ENCODE measurements at regions not wholly inside any gene's neighbourhood (a gene's known extent, or its start where the extent isn't known, plus 50 kb on each side); places are given as distances from the start of the nearest gene placed in this dataset.

GRCh38 chr6:167526465-167527368 is 201.8 kb downstream of the TTLL2 start:
- BruUV-seq (replicated peaks): no TSS peak
- TF ChIP-seq CTCF (conservative IDR thresholded peaks at IDR 0.05; ENCODE audit: low read depth, low read length) (no peak), EZH2 (IDR thresholded peaks at IDR 0.05; ENCODE audit: borderline replicate concordance, low read depth, low read length, poor library complexity, severe bottlenecking) (no peak)
- no peaks in the 10 kb centered on the region for H3K9me3 ChIP-seq (ENCODE audit: low read depth, low read length, poor library complexity, severe bottlenecking)
- no peaks in the 10 kb centered on the region for H3K4me1 ChIP-seq (ENCODE audit: insufficient read depth, low read length, poor library complexity, severe bottlenecking)
- H3K27me3 ChIP-seq (replicated peaks; ENCODE audit: insufficient read depth, low read depth, low read length, poor library complexity): no peaks in the 10 kb centered on the region
- intact Hi-C loops (cut with micrococcal nuclease; ENCODE audit: unreplicated experiment): no loop called here
- H3K27ac ChIP-seq (ENCODE audit: low read depth, low read length, poor library complexity, severe bottlenecking): no peak overlapping the region
- no peak for DNase-seq (ENCODE audit: low spot score)
- H3K4me3 ChIP-seq (ENCODE audit: low read depth, low read length, poor library complexity, severe bottlenecking): no peak overlapping the region
- H3K36me3 ChIP-seq (ENCODE audit: insufficient read depth, low read length, poor library complexity, severe bottlenecking): no peaks in the 10 kb centered on the region
- POLR2A ChIA-PET (ENCODE audit: low non-redundant PET): no interaction called here
- CTCF ChIA-PET: no interaction called here

GRCh38 chr6:167528239-167528638 is 203.4 kb downstream of the TTLL2 start:
- H3K9me3 ChIP-seq (ENCODE audit: low read depth, low read length, poor library complexity, severe bottlenecking): no peaks in the 10 kb centered on the region
- ChIA-PET CTCF (no interaction called here), POLR2A (ENCODE audit: low non-redundant PET) (no interaction called here)
- no peak for TF ChIP-seq EZH2 (IDR thresholded peaks at IDR 0.05; ENCODE audit: borderline replicate concordance, low read depth, low read length, poor library complexity, severe bottlenecking)
- no TSS peak for BruUV-seq (replicated peaks)
- H3K27ac ChIP-seq (ENCODE audit: low read depth, low read length, poor library complexity, severe bottlenecking): no peak overlapping the region
- H3K36me3 ChIP-seq (ENCODE audit: insufficient read depth, low read length, poor library complexity, severe bottlenecking): no peaks in the 10 kb centered on the region
- DNase-seq (ENCODE audit: low spot score): no peak
- H3K4me1 ChIP-seq (ENCODE audit: insufficient read depth, low read length, poor library complexity, severe bottlenecking): peaks cover 3% of the 10 kb centered on the region
- intact Hi-C loops (cut with micrococcal nuclease; ENCODE audit: unreplicated experiment): no loop called here
- H3K4me3 ChIP-seq (ENCODE audit: low read depth, low read length, poor library complexity, severe bottlenecking): no peak overlapping the region
- H3K27me3 ChIP-seq (replicated peaks; ENCODE audit: insufficient read depth, low read depth, low read length, poor library complexity): no peaks in the 10 kb centered on the region

GRCh38 chr6:167528976-167529375 is 204.1 kb downstream of the TTLL2 start:
- Histone ChIP-seq H3K9me3 (ENCODE audit: low read depth, low read length, poor library complexity, severe bottlenecking) (no peaks in the 10 kb centered on the region), H3K4me3 (ENCODE audit: low read depth, low read length, poor library complexity, severe bottlenecking) (no peak overlapping the region), H3K36me3 (ENCODE audit: insufficient read depth, low read length, poor library complexity, severe bottlenecking) (no peaks in the 10 kb centered on the region), H3K27me3 (replicated peaks; ENCODE audit: insufficient read depth, low read depth, low read length, poor library complexity) (no peaks in the 10 kb centered on the region), H3K27ac (ENCODE audit: low read depth, low read length, poor library complexity, severe bottlenecking) (no peak overlapping the region), H3K4me1 (ENCODE audit: insufficient read depth, low read length, poor library complexity, severe bottlenecking) (peaks cover 4% of the 10 kb centered on the region)
- CTCF ChIA-PET: no interaction called here
- POLR2A ChIA-PET (ENCODE audit: low non-redundant PET): no interaction called here
- TF ChIP-seq EZH2 (IDR thresholded peaks at IDR 0.05; ENCODE audit: borderline replicate concordance, low read depth, low read length, poor library complexity, severe bottlenecking): no peak
- TF ChIP-seq CTCF (conservative IDR thresholded peaks at IDR 0.05; ENCODE audit: low read depth, low read length): no peak
- intact Hi-C loops (cut with micrococcal nuclease; ENCODE audit: unreplicated experiment): no loop called here
- no peak for DNase-seq (ENCODE audit: low spot score)
- BruUV-seq (replicated peaks): no TSS peak

Data from A673 (cell line).